ENCODE measurements at regions not wholly inside any gene's neighbourhood (a gene's known extent, or its start where the extent isn't known, plus 50 kb on each side); places are given as distances from the start of the nearest gene placed in this dataset.

- no peak for DNase-seq (ENCODE audit: low read depth)
- no peak overlapping the region for H3K4me3 ChIP-seq (ENCODE audit: control insufficient read depth, low read depth, low read length)
- TF ChIP-seq, protein P1, sequence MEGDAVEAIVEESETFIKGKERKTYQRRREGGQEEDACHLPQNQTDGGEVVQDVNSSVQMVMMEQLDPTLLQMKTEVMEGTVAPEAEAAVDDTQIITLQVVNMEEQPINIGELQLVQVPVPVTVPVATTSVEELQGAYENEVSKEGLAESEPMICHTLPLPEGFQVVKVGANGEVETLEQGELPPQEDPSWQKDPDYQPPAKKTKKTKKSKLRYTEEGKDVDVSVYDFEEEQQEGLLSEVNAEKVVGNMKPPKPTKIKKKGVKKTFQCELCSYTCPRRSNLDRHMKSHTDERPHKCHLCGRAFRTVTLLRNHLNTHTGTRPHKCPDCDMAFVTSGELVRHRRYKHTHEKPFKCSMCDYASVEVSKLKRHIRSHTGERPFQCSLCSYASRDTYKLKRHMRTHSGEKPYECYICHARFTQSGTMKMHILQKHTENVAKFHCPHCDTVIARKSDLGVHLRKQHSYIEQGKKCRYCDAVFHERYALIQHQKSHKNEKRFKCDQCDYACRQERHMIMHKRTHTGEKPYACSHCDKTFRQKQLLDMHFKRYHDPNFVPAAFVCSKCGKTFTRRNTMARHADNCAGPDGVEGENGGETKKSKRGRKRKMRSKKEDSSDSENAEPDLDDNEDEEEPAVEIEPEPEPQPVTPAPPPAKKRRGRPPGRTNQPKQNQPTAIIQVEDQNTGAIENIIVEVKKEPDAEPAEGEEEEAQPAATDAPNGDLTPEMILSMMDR (conservative IDR thresholded peaks at IDR 0.05; ENCODE audit: control insufficient read depth, insufficient read depth, low read depth, low read length), result no peak
Measured at GRCh38 chr12:77334806-77335205, 269.4 kb upstream of the E2F7 start.

GRCh38 chr12:77328326-77328725, 263.0 kb upstream of the E2F7 start:
- TF ChIP-seq, protein P1 (conservative IDR thresholded peaks at IDR 0.05; ENCODE audit: control insufficient read depth, insufficient read depth, low read depth, low read length), result no peak
- DNase-seq (ENCODE audit: low read depth), result no peak
- H3K4me3 ChIP-seq (ENCODE audit: control insufficient read depth, low read depth, low read length), result no peak overlapping the region

DNA sequence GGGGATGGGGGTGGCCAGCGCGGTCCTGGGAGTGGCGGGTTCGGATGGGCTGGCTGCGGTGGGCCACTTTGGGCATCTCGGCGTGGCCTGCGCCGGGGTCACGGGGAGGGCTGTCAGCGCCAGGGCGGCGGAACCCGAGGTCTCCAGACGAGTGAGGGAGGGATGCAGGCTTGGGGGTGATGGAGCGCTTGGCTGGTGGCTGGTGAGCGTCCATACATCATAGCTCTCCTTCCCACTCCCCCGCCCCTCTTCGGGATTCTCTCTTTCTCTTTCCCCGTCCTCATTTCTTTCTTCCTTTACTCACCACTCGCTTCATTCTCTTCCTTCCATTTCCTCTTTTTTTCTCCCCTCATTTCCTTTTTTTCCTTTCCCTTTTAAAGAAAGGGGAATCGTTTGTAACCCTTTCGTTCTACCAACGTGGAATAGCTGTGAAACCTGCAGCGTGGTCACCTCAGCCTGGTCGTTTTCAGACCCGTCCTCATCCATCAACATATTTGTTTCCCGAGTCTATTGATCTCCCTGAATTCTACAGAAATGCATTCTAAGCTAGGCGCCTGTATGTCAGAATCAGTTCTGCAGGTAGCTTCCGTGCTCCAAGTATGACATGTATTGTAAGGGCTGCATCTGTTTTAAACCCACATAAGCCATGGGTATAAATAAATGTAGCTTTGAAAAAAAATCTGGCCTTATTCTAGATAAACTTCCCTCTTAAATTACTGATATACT, 260.3 kb upstream of the E2F7 start:
- TF ChIP-seq, protein P1 (conservative IDR thresholded peaks at IDR 0.05; ENCODE audit: control insufficient read depth, insufficient read depth, low read depth, low read length), result no peak
- H3K4me3 ChIP-seq (ENCODE audit: control insufficient read depth, low read depth, low read length), result peak overlapping the region; percentile 81
- no peak for DNase-seq (ENCODE audit: low read depth)

- peak; percentile 66 for DNase-seq (ENCODE audit: low read depth)
- TF ChIP-seq, protein P1 (conservative IDR thresholded peaks at IDR 0.05; ENCODE audit: control insufficient read depth, insufficient read depth, low read depth, low read length), result peak; percentile 40
- peak overlapping the region; percentile 81 for H3K4me3 ChIP-seq (ENCODE audit: control insufficient read depth, low read depth, low read length)
Measured at GRCh38 chr12:77324763-77325468, 259.5 kb upstream of the E2F7 start.

GRCh38 chr12:77324416-77324762, 259.0 kb upstream of the E2F7 start:
- DNase-seq (ENCODE audit: low read depth), result no peak
- TF ChIP-seq, protein P1 (conservative IDR thresholded peaks at IDR 0.05; ENCODE audit: control insufficient read depth, insufficient read depth, low read depth, low read length), result no peak
- peak overlapping the region; percentile 59 for H3K4me3 ChIP-seq (ENCODE audit: control insufficient read depth, low read depth, low read length)

- DNase-seq (ENCODE audit: low read depth), result no peak
- no peak overlapping the region for H3K4me3 ChIP-seq (ENCODE audit: control insufficient read depth, low read depth, low read length)
- TF ChIP-seq, protein P1 (conservative IDR thresholded peaks at IDR 0.05; ENCODE audit: control insufficient read depth, insufficient read depth, low read depth, low read length), result no peak
Measured at GRCh38 chr12:77323788-77324415, 258.5 kb upstream of the E2F7 start.
